ENCODE measurements at regions not wholly inside any gene's neighbourhood (a gene's known extent, or its start where the extent isn't known, plus 50 kb on each side); places are given as distances from the start of the nearest gene placed in this dataset.
A peak's percentile ranks its signal among the peaks of the same experiment; 100 is the strongest.

- H3K4me3 ChIP-seq = no peak overlapping the region
- H3K36me3 ChIP-seq = no peaks in the 10 kb centered on the region
- no peaks in the 10 kb centered on the region for H3K4me1 ChIP-seq
- intact Hi-C loops (cut with DNase I) = loop anchor here (5.0 kb wide), 1 partner anchor 525 kb away; no protein-coding TSS in a partner anchor
- TF ChIP-seq POLR2A (IDR thresholded peaks at IDR 0.05; ENCODE audit: low read depth) = no peak
- no peak for TF ChIP-seq CTCF (IDR thresholded peaks at IDR 0.05)
- no peak for TF ChIP-seq POLR2AphosphoS5 (IDR thresholded peaks at IDR 0.05)
- no peak for TF ChIP-seq EP300 (IDR thresholded peaks at IDR 0.05)
- H3K9me3 ChIP-seq = no peaks in the 10 kb centered on the region
- peaks cover 0 to 15% (median 0%) of the 10 kb centered on the region in 4 donors for H3K27me3 ChIP-seq
- 45% methylated on average over 1 of the region's 1 CpG for WGBS
- H3K27ac ChIP-seq (replicated peaks in 1 of 4) = no peak overlapping the region
- DNase-seq (ENCODE audit: extremely low spot score) = peak; percentile 91
Observed at GRCh38 chr5:136772491-136772890, 407.1 kb upstream of the TRPC7 start.

GRCh38 chr5:136769900-136770684 lies 404.7 kb upstream of the TRPC7 start:
- intact Hi-C loops (cut with DNase I) = loop anchor here (5.0 kb wide), 1 partner anchor 523 kb away; no protein-coding TSS in a partner anchor
- Histone ChIP-seq H3K36me3 (no peaks in the 10 kb centered on the region), H3K4me3 (no peak overlapping the region), H3K9me3 (no peaks in the 10 kb centered on the region), H3K27ac (replicated peaks in 1 of 4) (no peak overlapping the region), H3K27me3 (peaks cover 0 to 15% (median 0%) of the 10 kb centered on the region in 4 donors), H3K4me1 (no peaks in the 10 kb centered on the region)
- peak; percentile 90 for DNase-seq (ENCODE audit: extremely low spot score)
- peak; percentile 47 to 67 (median 52) for TF ChIP-seq CTCF (IDR thresholded peaks at IDR 0.05)
- no peak for TF ChIP-seq POLR2AphosphoS5 (IDR thresholded peaks at IDR 0.05)
- no peak for TF ChIP-seq POLR2A (IDR thresholded peaks at IDR 0.05; ENCODE audit: low read depth)
- TF ChIP-seq EP300 (IDR thresholded peaks at IDR 0.05) = no peak
- WGBS = 25% methylated on average over 8 of the region's 11 CpGs

- Histone ChIP-seq H3K27me3 (peaks cover 0 to 15% (median 0%) of the 10 kb centered on the region in 4 donors), H3K4me3 (no peak overlapping the region), H3K27ac (replicated peaks in 1 of 4) (no peak overlapping the region), H3K9me3 (no peaks in the 10 kb centered on the region), H3K36me3 (no peaks in the 10 kb centered on the region), H3K4me1 (no peaks in the 10 kb centered on the region)
- TF ChIP-seq EP300 (IDR thresholded peaks at IDR 0.05) (no peak), POLR2AphosphoS5 (IDR thresholded peaks at IDR 0.05) (no peak), POLR2A (IDR thresholded peaks at IDR 0.05; ENCODE audit: low read depth) (no peak), CTCF (IDR thresholded peaks at IDR 0.05) (no peak)
- 75% methylated on average over 4 of the region's 4 CpGs for WGBS
- DNase-seq (ENCODE audit: extremely low spot score) = no peak
- intact Hi-C loops (cut with DNase I) = no loop called here
Observed at GRCh38 chr5:136769093-136769492, 403.7 kb upstream of the TRPC7 start.

GRCh38 chr5:136768457-136768856 lies 403.1 kb upstream of the TRPC7 start:
- Histone ChIP-seq H3K4me1 (no peaks in the 10 kb centered on the region), H3K27me3 (peaks cover 0 to 15% (median 0%) of the 10 kb centered on the region in 4 donors), H3K4me3 (no peak overlapping the region), H3K36me3 (no peaks in the 10 kb centered on the region), H3K27ac (replicated peaks in 1 of 4) (no peak overlapping the region), H3K9me3 (no peaks in the 10 kb centered on the region)
- TF ChIP-seq POLR2AphosphoS5 (IDR thresholded peaks at IDR 0.05) = no peak
- no peak for TF ChIP-seq CTCF (IDR thresholded peaks at IDR 0.05)
- no peak for TF ChIP-seq EP300 (IDR thresholded peaks at IDR 0.05)
- no peak for TF ChIP-seq POLR2A (IDR thresholded peaks at IDR 0.05; ENCODE audit: low read depth)
- 80% methylated on average over 4 of the region's 4 CpGs for WGBS
- intact Hi-C loops (cut with DNase I) = no loop called here
- no peak for DNase-seq (ENCODE audit: extremely low spot score)
